WTC11 (cell line): ENCODE measurements at regions not wholly inside any gene's neighbourhood (a gene's known extent, or its start where the extent isn't known, plus 50 kb on each side); places are given as distances from the start of the nearest gene placed in this dataset.

ENCODE experiments used
- CTCF ChIP-seq: fragments of 200-600 bp; IDR thresholded peaks from 2 replicates; pipeline ENCODE4 v1.8.0; 2022; ENCODE audit warnings: antibody characterized with exemption
- MLX ChIP-seq: sonication (generic); formaldehyde crosslinking; IDR thresholded peaks from 2 replicates; pipeline ENCODE4 v1.8.1; 2023; ENCODE audit warnings: mild to moderate bottlenecking, missing genetic modification reagents, moderate library complexity
- ZNF263 ChIP-seq: sonication (generic); formaldehyde crosslinking; IDR thresholded peaks from 2 replicates; pipeline ENCODE4 v1.8.1; 2022; ENCODE audit warnings: low read depth, mild to moderate bottlenecking, moderate library complexity, missing genetic modification reagents
- TF ChIP-seq, protein P1 (sequence below): sonication (generic); formaldehyde crosslinking; IDR thresholded peaks from 2 replicates; pipeline ENCODE4 v1.8.0; 2022; ENCODE audit warnings: mild to moderate bottlenecking, missing genetic modification reagents

GRCh38 chr3:181178991-181179390 is 189.5 kb upstream of the DNAJC19 start:
- no peak for TF ChIP-seq CTCF
- no peak for TF ChIP-seq MLX (CRISPR knock-in tag)
- TF ChIP-seq, protein P1, sequence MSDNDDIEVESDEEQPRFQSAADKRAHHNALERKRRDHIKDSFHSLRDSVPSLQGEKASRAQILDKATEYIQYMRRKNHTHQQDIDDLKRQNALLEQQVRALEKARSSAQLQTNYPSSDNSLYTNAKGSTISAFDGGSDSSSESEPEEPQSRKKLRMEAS (CRISPR knock-in tag): no peak
- TF ChIP-seq ZNF263: no peak
